A673 (cell line): ENCODE measurements at regions not wholly inside any gene's neighbourhood (a gene's known extent, or its start where the extent isn't known, plus 50 kb on each side); places are given as distances from the start of the nearest gene placed in this dataset.

Source experiments
- BruUV-seq: library from RNA; stranded (reverse); fragments of 400-500 nt; replicated peaks from 2 replicates; lab custom pipeline; 2021; lab: Mats Ljungman, UMichigan
- CTCF ChIA-PET: fragments of 300-600 bp; sonication (Branson Sonifier 250); formaldehyde crosslinking; loops from one replicate; lab custom pipeline; 2022; ENCODE audit warnings: antibody characterized with exemption; lab: Charles Lee
- POLR2A ChIA-PET: fragments of 300-600 bp; sonication (Branson Sonifier 250); formaldehyde crosslinking; loops from one replicate; lab custom pipeline; 2022; ENCODE audit warnings: antibody characterized with exemption; ENCODE audit not compliant: low non-redundant PET; lab: Charles Lee
- DNase-seq: peaks from one replicate; pipeline ENCODE4 v3.0.0-alpha.2; 2015; ENCODE audit warnings: low spot score
- H3K27ac ChIP-seq: fragments of 200-600 bp; sonication (generic); 2 replicates; pipeline ENCODE4 v1.5.1; 2016; ENCODE audit warnings: mixed run types, low read depth, mild to moderate bottlenecking, mixed read lengths, antibody characterized with exemption, low read length; ENCODE audit not compliant: poor library complexity, severe bottlenecking
- H3K27me3 ChIP-seq: fragments of 200-600 bp; sonication (generic); replicated peaks from 2 replicates; pipeline ENCODE4 v1.6.1; 2017; ENCODE audit warnings: mixed run types, low read depth, mild to moderate bottlenecking, mixed read lengths, antibody characterized with exemption, low read length; ENCODE audit not compliant: insufficient read depth, poor library complexity
- H3K36me3 ChIP-seq: fragments of 200-600 bp; sonication (generic); 2 replicates; pipeline ENCODE4 v1.6.1; 2016; ENCODE audit warnings: mixed run types, mild to moderate bottlenecking, mixed read lengths, antibody characterized with exemption, low read length; ENCODE audit not compliant: insufficient read depth, poor library complexity, severe bottlenecking
- H3K4me1 ChIP-seq: fragments of 200-600 bp; sonication (generic); 2 replicates; pipeline ENCODE4 v1.6.1; 2017; ENCODE audit warnings: mixed run types, mild to moderate bottlenecking, mixed read lengths, antibody characterized with exemption, low read length; ENCODE audit not compliant: insufficient read depth, poor library complexity, severe bottlenecking
- H3K4me3 ChIP-seq: fragments of 200-600 bp; sonication (generic); 2 replicates; pipeline ENCODE4 v1.5.1; 2016; ENCODE audit warnings: low read depth, mixed run types, mild to moderate bottlenecking, mixed read lengths, low read length; ENCODE audit not compliant: poor library complexity, severe bottlenecking
- H3K9me3 ChIP-seq: fragments of 200-600 bp; sonication (generic); 2 replicates; pipeline ENCODE4 v1.6.1; 2016; ENCODE audit warnings: mixed run types, low read depth, mild to moderate bottlenecking, mixed read lengths, antibody characterized with exemption, low read length; ENCODE audit not compliant: poor library complexity, severe bottlenecking
- EZH2 ChIP-seq: fragments of 200-600 bp; sonication (generic); IDR thresholded peaks from 2 replicates; pipeline ENCODE4 v1.6.1; 2017; ENCODE audit warnings: borderline replicate concordance, low read depth, mild to moderate bottlenecking, mixed read lengths, antibody characterized with exemption, low read length; ENCODE audit not compliant: poor library complexity, severe bottlenecking
- intact Hi-C: fragments of 100-400 bp; cut with micrococcal nuclease; formaldehyde crosslinking; loops from one replicate; pipeline ENCODE4 v1.10.0; 2022; ENCODE audit not compliant: unreplicated experiment
- TF ChIP-seq, protein P1 (sequence below): fragments of 300-800, 200-600 bp; sonication (generic); conservative IDR thresholded peaks from 2 replicates; pipeline ENCODE4 v1.5.1; 2017; ENCODE audit warnings: low read depth, mild to moderate bottlenecking, antibody characterized with exemption, low read length, moderate library complexity, mixed read lengths

DNA sequence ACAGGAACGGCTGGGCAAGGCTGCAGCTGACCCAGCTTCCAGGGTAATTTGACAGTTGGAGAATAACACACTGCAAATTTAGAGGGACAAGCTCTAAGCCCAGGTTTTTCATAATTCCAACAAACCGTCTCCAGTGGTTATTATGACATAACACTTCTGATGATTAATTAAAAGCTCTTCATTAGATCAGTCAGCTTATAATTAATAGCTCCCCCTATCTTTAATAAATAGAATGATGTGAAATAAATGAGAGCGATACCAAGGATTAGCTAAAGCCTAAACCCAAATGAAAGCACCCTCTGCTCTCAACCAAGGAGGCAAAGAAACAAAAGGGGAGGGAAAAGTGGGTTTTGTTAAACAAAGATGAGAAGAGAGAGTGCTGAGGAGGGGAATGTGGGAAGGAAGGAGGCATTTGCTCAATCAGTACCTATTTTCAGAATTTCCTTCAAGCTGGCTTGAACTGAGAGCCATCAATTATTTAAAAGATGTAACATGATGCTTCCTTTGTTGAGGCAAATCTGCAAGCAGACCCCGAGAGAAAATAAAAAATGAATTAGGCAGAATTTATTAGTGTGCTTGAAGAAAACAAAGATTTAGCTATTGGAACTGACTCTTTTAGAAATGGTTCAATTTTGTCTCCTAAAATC, 221.8 kb upstream of the ESRRG start:
- DNase-seq, result no peak
- no TSS peak for BruUV-seq
- no peaks in the 10 kb centered on the region for H3K4me1 ChIP-seq
- H3K9me3 ChIP-seq, result no peaks in the 10 kb centered on the region
- intact Hi-C loops, result no loop called here
- H3K4me3 ChIP-seq, result no peak overlapping the region
- no peaks in the 10 kb centered on the region for H3K36me3 ChIP-seq
- CTCF ChIA-PET, result no interaction called here
- no peak for TF ChIP-seq EZH2
- TF ChIP-seq, protein P1, sequence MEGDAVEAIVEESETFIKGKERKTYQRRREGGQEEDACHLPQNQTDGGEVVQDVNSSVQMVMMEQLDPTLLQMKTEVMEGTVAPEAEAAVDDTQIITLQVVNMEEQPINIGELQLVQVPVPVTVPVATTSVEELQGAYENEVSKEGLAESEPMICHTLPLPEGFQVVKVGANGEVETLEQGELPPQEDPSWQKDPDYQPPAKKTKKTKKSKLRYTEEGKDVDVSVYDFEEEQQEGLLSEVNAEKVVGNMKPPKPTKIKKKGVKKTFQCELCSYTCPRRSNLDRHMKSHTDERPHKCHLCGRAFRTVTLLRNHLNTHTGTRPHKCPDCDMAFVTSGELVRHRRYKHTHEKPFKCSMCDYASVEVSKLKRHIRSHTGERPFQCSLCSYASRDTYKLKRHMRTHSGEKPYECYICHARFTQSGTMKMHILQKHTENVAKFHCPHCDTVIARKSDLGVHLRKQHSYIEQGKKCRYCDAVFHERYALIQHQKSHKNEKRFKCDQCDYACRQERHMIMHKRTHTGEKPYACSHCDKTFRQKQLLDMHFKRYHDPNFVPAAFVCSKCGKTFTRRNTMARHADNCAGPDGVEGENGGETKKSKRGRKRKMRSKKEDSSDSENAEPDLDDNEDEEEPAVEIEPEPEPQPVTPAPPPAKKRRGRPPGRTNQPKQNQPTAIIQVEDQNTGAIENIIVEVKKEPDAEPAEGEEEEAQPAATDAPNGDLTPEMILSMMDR, result no peak
- POLR2A ChIA-PET, result interaction anchor here (0.6 kb wide), 1 partner anchor 512 kb away, joined by 3 read pairs; no protein-coding TSS in a partner anchor
- H3K27ac ChIP-seq, result no peak overlapping the region
- no peaks in the 10 kb centered on the region for H3K27me3 ChIP-seq

DNA sequence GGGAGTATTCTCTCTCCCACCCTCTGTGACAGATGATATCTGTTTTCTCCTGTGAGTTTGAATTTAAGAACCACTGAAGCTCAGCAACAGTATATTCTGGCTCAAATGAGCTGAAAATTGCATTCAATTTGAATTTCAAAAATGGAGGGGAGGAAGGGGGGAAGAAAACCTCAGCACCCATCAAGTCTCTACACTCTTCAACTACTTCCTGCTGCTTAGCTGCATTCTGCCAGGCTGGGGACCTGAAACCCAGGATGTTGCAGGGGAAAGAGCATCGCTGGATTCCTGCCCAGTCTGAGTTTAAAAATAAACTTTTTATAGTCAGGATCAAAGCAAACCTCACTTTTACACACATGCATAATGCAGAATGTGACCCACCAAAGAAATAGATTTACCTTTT, 214.3 kb upstream of the ESRRG start:
- TF ChIP-seq, protein P1, result no peak
- TF ChIP-seq EZH2, result no peak
- Histone ChIP-seq H3K36me3 (no peaks in the 10 kb centered on the region), H3K4me1 (no peaks in the 10 kb centered on the region), H3K27ac (no peak overlapping the region), H3K9me3 (no peaks in the 10 kb centered on the region), H3K4me3 (no peak overlapping the region), H3K27me3 (no peaks in the 10 kb centered on the region)
- ChIA-PET CTCF (no interaction called here), POLR2A (no interaction called here)
- no TSS peak for BruUV-seq
- intact Hi-C loops, result no loop called here
- no peak for DNase-seq

DNA sequence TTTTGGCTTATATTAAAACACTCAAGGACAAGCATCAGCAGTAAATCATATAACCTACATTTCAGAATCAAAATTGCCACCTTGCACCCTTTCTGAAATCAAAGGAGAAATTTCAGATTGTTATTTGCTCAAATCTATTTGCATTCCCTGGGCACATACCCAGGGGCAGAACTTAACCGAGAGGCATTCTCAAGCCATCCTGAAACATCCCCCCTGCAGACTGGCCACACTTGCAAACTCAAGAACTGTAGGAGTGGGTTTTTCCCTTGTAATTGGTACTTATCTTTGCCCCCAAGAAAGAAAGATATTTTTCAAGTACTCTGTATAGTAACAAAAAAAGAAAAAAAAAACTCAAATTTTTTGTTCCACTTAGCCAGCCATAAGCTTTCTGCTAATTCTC, 213.6 kb upstream of the ESRRG start:
- no peaks in the 10 kb centered on the region for H3K27me3 ChIP-seq
- no peaks in the 10 kb centered on the region for H3K36me3 ChIP-seq
- no peaks in the 10 kb centered on the region for H3K4me1 ChIP-seq
- BruUV-seq, result no TSS peak
- no peaks in the 10 kb centered on the region for H3K9me3 ChIP-seq
- no peak overlapping the region for H3K4me3 ChIP-seq
- TF ChIP-seq, protein P1, result no peak
- TF ChIP-seq EZH2, result no peak
- no peak overlapping the region for H3K27ac ChIP-seq
- ChIA-PET CTCF (no interaction called here), POLR2A (interaction anchor here (0.9 kb wide), 1 partner anchor 99 kb away, joined by 5 read pairs; no protein-coding TSS in a partner anchor)
- intact Hi-C loops, result no loop called here
- DNase-seq, result no peak
